HG03039 (cell line): ENCODE measurements at regions not wholly inside any gene's neighbourhood (a gene's known extent, or its start where the extent isn't known, plus 50 kb on each side); places are given as distances from the start of the nearest gene placed in this dataset.
"Not testable (repeated sequence)": the region's sequence is repeated elsewhere in the genome, so short reads cannot be mapped to it uniquely, and the experiment has no call there.

ENCODE experiments used
- ATAC-seq: cut with Tn5 transposase; IDR thresholded peaks from one replicate; pipeline ENCODE4 v1.9.1; 2021; ENCODE audit warnings: mild to moderate bottlenecking, moderate library complexity; ENCODE audit not compliant: unreplicated experiment

DNA sequence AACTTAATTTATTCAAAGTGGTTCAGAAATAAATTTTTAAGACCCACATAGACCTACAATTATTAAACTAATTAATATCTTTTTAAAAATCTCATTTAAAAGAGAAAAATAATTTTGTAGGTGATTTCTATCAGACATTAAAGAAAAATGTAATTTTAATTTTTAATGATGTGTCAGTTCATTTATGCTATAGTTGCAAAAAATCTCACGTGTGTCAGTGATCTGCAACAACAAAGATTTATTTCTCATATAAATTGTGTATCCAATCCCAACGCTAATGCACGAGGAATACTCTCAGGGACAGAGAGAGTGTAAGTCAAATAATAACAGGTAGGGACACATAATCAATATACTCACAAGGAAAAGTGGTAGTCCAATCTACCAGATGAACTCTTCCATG lies 456.6 kb upstream of the CCDC54 start:
- no peak for ATAC-seq

DNA sequence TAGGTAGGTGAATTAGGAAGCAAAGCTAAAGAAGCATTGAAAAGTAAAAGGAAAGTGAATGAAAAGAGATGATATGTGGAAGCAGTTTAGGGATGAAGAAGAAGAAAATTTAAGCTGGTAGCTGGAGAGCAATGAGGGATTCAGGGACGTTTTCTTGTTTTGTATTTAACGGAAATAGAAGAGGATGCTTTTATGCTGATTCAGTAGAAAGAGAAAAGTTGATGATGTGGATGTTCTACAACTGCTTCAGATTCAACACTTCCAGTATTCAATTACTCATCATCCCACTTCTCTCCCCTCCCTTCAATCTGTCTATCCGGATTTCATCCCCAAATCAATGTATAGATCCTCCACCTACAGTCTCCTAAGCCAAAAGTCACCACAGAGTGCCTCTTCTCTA lies 448.2 kb upstream of the CCDC54 start:
- no peak for ATAC-seq

DNA sequence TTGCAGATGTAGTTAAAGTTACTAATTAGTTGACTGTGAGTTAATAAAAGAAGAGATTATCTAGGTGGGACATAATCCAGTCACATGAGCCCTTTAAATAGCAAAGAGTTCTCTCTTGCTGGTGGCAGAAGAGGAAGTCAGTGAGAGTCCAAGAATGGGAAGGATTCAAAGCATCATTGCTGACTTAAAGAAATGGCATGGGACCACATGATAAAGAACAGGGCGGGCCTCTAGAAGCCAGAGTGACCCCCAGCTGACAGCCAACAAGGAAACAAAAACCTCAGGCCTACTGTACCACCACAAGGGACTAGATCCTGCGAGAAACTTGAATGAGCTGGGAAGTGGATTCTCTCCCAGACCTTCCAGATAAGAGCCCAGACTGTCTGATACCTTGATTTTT lies 447.2 kb upstream of the CCDC54 start:
- no peak for ATAC-seq

GRCh38 chr3:106931904-106932303 lies 445.3 kb upstream of the CCDC54 start:
- ATAC-seq, result no peak

DNA sequence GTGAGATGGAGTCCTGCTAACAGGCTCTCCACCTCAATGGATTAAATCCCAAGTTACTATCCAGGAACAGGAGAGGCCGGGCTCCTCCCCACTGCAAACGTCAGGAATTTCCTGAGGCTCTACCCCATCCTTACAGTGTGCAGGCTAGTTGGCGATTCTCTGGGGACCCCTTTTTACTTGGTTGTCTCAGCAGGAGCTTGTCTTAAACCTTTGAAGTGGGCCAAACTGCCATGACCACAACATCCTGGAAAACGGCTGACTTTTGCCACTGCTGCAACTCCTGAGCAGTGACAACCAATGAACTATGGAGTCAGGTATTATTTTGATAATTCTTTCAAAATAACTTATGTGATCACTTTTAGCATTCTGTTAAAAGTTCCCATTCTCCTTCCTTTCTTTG lies 440.9 kb upstream of the CCDC54 start:
- no peak for ATAC-seq

- no peak for ATAC-seq
Observed at GRCh38 chr3:106942051-106942450, 435.2 kb upstream of the CCDC54 start.

- no peak for ATAC-seq
Observed at GRCh38 chr3:106943071-106943470, 434.2 kb upstream of the CCDC54 start.

DNA sequence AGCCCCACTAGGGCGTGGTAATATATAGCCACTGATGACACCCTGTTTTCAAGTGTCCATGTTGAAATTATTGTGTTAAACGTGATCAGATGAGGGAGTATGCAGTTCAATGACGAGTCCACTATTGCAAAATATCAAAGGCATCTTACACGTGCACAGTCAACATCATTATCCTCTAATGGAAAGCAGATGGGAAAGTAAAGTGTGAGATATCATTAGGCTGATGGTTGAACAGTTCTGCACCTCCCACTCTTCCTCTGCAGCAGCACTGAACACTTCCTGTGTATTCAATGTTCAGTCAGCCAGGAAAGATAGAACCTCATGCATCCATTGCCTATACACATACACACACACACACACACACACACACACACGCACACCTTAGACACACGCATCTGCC lies 431.8 kb upstream of the CCDC54 start:
- ATAC-seq, result no peak

GRCh38 chr3:106946866-106947265 lies 430.4 kb upstream of the CCDC54 start:
- ATAC-seq, result no peak

GRCh38 chr3:106957029-106957428 lies 420.2 kb upstream of the CCDC54 start:
- no peak for ATAC-seq

DNA sequence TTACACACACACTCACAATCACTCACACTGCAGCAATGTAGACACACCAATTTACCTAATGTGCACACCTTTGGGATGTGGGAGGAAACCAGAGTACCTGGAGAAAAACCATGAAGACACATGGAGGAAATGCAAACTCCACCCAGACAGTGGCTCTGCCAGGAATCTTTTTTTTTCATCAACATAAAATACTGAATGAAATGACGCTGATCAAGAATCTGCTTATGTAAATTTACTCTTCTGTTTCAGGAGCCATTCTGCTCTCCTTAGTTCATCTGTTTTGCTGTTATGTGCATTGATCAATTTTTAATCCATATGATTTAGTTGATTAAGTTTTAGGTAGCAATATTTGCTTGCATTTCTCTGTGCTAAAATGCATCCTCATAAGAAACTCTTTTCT lies 414.2 kb upstream of the CCDC54 start:
- ATAC-seq, result no peak

GRCh38 chr3:106963442-106963841 lies 413.8 kb upstream of the CCDC54 start:
- no peak for ATAC-seq

DNA sequence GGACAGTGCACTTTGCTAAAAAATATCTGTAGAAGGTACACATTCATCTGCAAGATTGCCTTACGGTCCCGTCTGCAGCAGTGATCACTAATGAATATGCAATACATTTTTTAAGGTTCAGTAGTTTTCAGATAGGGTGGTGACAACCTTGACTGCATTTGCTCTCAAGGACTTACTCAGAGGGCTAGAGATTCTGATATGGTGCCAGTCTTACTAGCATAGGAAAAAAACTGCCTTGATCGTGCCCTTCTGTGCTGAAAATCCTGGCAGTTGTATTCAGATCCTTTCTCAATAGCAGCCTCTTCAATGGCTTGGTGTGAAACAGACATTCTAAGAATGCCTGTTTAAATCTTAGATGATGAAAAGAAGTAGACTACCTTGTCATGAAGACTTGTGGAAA lies 411.9 kb upstream of the CCDC54 start:
- ATAC-seq, result no peak

GRCh38 chr3:106969596-106969995 lies 407.6 kb upstream of the CCDC54 start:
- ATAC-seq, result no peak

GRCh38 chr3:106981392-106981791 lies 395.8 kb upstream of the CCDC54 start:
- ATAC-seq, result no peak

DNA sequence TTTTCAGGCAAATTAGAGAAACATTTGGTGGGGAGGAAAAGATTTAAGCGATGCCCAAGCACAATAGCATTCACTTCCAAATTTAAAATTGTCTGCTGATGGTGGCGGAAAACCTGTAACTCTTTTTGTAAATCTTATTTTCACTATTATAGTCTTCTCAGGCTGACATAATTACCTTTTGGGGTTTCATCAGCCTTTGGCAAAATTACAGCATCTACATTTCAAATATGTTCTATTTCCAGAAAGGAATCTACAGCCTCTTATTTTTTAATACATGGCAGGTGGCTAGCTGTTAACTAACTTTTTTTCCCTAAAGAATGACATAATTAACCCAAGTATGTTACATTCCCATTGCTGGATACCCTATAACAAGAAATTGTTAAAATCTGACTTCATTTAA lies 391.5 kb upstream of the CCDC54 start:
- no peak for ATAC-seq

- not testable (repeated sequence) for ATAC-seq
Observed at GRCh38 chr3:106998841-106999682, 378.2 kb upstream of the CCDC54 start.

DNA sequence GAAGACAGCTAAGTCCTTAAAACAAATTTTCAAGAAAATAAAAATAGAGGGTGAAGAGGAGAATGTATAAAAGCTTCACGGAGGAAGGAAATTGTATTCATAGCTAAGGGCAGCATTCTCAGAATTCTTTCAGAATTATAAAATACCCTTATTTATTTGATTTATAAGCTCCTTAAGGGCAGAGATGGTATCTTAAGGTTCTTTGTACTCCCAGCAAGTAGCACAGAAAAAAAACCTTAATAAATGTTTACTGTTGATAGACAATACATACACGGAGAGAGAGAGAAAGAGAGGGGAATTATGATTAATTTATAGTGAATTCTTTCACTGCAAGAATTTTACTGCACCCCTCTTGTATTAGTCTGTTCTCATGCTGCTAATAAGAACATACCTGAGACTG lies 375.6 kb upstream of the CCDC54 start:
- no peak for ATAC-seq

GRCh38 chr3:107005352-107005751 lies 371.9 kb upstream of the CCDC54 start:
- ATAC-seq, result not testable (repeated sequence)

DNA sequence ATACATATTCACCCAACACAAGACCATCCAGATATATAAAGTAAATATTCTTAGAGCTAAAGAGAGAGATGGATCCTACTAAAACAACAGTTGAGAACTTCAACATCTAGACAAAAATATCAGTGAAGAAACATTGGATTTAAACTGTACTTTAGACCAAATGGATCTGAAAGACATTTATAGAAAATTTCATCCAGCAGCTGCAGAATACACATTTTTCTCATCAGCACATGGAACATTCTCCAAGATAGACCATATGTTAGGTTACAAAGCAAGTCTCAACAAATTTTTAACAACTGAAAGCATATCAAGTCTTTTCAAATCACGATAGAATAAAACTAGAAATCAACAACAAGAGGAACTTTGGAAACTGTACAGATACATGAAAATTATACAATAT lies 369.0 kb upstream of the CCDC54 start:
- ATAC-seq, result no peak

DNA sequence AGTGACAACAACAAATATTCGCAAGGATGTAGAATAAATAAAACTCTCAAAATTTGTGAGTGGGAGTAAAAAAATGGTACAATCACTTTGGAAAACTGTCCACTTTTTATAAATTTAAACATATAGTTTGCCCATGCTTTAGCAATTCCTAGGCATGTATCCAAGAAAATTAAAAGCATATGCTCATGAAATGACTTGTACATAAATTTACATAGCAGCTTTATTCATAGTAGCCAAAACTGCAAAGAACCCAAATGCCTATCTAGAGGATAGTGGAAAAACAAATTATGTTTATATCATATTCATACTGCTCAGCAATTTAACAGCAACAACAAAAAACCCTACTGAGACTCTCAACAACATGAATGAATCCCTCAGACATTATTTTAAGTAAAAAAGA lies 363.6 kb upstream of the CCDC54 start:
- ATAC-seq, result no peak

- ATAC-seq, result no peak
Observed at GRCh38 chr3:107024551-107025026, 352.6 kb upstream of the CCDC54 start.

- no peak for ATAC-seq
Observed at GRCh38 chr3:107025961-107026360, 351.3 kb upstream of the CCDC54 start.
